ENCODE measurements at regions not wholly inside any gene's neighbourhood (a gene's known extent, or its start where the extent isn't known, plus 50 kb on each side); places are given as distances from the start of the nearest gene placed in this dataset.

DNA sequence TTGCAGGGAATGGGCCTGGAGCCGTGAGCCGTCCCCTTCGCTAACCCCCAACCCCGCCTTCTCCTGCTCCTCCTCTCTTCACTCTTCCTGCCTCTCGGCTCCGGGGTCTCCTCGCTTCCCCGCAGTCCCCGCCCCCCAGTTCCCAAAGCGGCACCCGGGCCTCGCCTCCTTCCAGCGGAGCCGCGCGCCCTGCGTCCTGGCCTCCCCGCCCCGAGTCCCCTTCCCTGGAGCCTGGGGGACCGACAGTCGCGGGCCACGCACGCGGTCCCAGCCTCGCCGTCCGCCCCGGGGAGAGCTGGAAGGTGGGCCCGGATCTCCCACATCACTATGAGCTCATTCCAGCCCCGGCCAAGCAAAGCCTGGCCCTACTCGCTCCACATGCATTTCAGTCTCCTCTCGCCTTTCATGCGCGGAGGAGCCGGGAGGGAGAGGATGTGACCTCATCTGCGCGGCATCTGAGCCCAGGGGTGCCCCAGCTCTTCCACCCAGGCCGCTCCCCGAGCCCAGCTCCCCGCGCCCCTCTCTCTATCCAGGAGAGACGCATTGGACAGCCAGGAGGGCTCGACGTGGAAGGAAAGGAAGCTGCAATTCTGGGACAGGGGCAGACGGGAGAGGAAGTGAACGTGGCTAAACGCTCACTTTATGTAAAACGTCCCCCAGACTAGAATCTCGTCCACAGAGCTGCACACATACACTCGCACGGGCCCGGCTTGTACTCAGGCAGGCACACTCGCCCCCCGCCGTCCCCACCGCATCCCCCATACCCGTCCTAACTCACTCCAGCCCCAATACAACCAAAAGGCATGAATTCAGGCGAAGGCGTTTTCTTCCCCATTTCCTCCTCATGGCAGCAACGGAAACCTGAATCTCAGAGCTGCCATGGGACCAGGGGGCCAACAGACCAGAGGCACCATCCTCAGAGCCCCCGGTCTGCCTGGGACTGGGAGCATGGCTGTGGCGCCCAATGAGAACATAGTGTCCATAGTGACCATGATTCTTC lies 108.7 kb upstream of the CCND2 start:
- TF ChIP-seq, protein P1, sequence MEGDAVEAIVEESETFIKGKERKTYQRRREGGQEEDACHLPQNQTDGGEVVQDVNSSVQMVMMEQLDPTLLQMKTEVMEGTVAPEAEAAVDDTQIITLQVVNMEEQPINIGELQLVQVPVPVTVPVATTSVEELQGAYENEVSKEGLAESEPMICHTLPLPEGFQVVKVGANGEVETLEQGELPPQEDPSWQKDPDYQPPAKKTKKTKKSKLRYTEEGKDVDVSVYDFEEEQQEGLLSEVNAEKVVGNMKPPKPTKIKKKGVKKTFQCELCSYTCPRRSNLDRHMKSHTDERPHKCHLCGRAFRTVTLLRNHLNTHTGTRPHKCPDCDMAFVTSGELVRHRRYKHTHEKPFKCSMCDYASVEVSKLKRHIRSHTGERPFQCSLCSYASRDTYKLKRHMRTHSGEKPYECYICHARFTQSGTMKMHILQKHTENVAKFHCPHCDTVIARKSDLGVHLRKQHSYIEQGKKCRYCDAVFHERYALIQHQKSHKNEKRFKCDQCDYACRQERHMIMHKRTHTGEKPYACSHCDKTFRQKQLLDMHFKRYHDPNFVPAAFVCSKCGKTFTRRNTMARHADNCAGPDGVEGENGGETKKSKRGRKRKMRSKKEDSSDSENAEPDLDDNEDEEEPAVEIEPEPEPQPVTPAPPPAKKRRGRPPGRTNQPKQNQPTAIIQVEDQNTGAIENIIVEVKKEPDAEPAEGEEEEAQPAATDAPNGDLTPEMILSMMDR (IDR thresholded peaks at IDR 0.05): no peak
- TF ChIP-seq POLR2AphosphoS5 (IDR thresholded peaks at IDR 0.05; ENCODE audit: low read depth, low read length): no peak
- TF ChIP-seq EZH2phosphoT487 (IDR thresholded peaks at IDR 0.05; ENCODE audit: borderline replicate concordance, low read depth): no peak
- TF ChIP-seq RCOR1 (IDR thresholded peaks at IDR 0.05; ENCODE audit: low read length): no peak
- TF ChIP-seq, protein P2, sequence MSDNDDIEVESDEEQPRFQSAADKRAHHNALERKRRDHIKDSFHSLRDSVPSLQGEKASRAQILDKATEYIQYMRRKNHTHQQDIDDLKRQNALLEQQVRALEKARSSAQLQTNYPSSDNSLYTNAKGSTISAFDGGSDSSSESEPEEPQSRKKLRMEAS (IDR thresholded peaks at IDR 0.05; ENCODE audit: low read depth): 0 out of 2 replicates have a peak, but pooled peaks have one; percentile 45
- TF ChIP-seq EP300 (IDR thresholded peaks at IDR 0.05; ENCODE audit: borderline replicate concordance in 1 of 2, low read depth in 1 of 2, low read length in 1 of 2): no peak
- TF ChIP-seq, protein P3, sequence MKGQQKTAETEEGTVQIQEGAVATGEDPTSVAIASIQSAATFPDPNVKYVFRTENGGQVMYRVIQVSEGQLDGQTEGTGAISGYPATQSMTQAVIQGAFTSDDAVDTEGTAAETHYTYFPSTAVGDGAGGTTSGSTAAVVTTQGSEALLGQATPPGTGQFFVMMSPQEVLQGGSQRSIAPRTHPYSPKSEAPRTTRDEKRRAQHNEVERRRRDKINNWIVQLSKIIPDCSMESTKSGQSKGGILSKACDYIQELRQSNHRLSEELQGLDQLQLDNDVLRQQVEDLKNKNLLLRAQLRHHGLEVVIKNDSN (IDR thresholded peaks at IDR 0.05; ENCODE audit: borderline replicate concordance, low read depth): no peak
- TF ChIP-seq, protein P4, sequence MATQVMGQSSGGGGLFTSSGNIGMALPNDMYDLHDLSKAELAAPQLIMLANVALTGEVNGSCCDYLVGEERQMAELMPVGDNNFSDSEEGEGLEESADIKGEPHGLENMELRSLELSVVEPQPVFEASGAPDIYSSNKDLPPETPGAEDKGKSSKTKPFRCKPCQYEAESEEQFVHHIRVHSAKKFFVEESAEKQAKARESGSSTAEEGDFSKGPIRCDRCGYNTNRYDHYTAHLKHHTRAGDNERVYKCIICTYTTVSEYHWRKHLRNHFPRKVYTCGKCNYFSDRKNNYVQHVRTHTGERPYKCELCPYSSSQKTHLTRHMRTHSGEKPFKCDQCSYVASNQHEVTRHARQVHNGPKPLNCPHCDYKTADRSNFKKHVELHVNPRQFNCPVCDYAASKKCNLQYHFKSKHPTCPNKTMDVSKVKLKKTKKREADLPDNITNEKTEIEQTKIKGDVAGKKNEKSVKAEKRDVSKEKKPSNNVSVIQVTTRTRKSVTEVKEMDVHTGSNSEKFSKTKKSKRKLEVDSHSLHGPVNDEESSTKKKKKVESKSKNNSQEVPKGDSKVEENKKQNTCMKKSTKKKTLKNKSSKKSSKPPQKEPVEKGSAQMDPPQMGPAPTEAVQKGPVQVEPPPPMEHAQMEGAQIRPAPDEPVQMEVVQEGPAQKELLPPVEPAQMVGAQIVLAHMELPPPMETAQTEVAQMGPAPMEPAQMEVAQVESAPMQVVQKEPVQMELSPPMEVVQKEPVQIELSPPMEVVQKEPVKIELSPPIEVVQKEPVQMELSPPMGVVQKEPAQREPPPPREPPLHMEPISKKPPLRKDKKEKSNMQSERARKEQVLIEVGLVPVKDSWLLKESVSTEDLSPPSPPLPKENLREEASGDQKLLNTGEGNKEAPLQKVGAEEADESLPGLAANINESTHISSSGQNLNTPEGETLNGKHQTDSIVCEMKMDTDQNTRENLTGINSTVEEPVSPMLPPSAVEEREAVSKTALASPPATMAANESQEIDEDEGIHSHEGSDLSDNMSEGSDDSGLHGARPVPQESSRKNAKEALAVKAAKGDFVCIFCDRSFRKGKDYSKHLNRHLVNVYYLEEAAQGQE (IDR thresholded peaks at IDR 0.05; ENCODE audit: low read depth, low read length): no peak
- TF ChIP-seq SIN3A (IDR thresholded peaks at IDR 0.05; ENCODE audit: borderline replicate concordance, low read depth, low read length): no peak
